ENCODE measurements at regions not wholly inside any gene's neighbourhood (a gene's known extent, or its start where the extent isn't known, plus 50 kb on each side); places are given as distances from the start of the nearest gene placed in this dataset.

GRCh38 chr11:10387206-10388083 lies 67.6 kb upstream of the AMPD3 start:
- DNase-seq (ENCODE audit: low read depth) = no peak

- no peak for DNase-seq (ENCODE audit: low read depth)
Observed at GRCh38 chr11:10388101-10388500, 67.0 kb upstream of the AMPD3 start.

- no peak for DNase-seq (ENCODE audit: low read depth)
Observed at GRCh38 chr11:10388574-10388973, 66.5 kb upstream of the AMPD3 start.

GRCh38 chr11:10390375-10390774 lies 64.7 kb upstream of the AMPD3 start:
- DNase-seq (ENCODE audit: low read depth) = no peak

GRCh38 chr11:10392095-10393079 lies 62.7 kb upstream of the AMPD3 start:
- DNase-seq (ENCODE audit: low read depth) = no peak

GRCh38 chr11:10394229-10395101 lies 60.6 kb upstream of the AMPD3 start:
- no peak for DNase-seq (ENCODE audit: low read depth)

GRCh38 chr11:10395166-10395897 lies 59.7 kb upstream of the AMPD3 start:
- DNase-seq (ENCODE audit: low read depth) = no peak

GRCh38 chr11:10396771-10397170 lies 58.3 kb upstream of the AMPD3 start:
- DNase-seq (ENCODE audit: low read depth) = no peak

- DNase-seq (ENCODE audit: low read depth) = no peak
Observed at GRCh38 chr11:10397226-10397987, 57.7 kb upstream of the AMPD3 start.

- DNase-seq (ENCODE audit: low read depth) = no peak
Observed at GRCh38 chr11:10398525-10398924, 56.5 kb upstream of the AMPD3 start.

- DNase-seq (ENCODE audit: low read depth) = no peak
Observed at GRCh38 chr11:10400856-10401255, 54.2 kb upstream of the AMPD3 start.

GRCh38 chr11:10401256-10401655 lies 53.8 kb upstream of the AMPD3 start:
- DNase-seq (ENCODE audit: low read depth) = no peak

GRCh38 chr11:10401696-10402392 lies 53.2 kb upstream of the AMPD3 start:
- DNase-seq (ENCODE audit: low read depth) = no peak

Measured in stimulated activated CD8-positive, alpha-beta memory T cell treated with anti-CD3 and anti-CD28 coated beads, Interleukin-12 subunit alpha, Interleukin-12 subunit beta, amount 100 ng/mL, for 4 hours (primary cell).